WERI-Rb-1 (cell line): ENCODE measurements at regions not wholly inside any gene's neighbourhood (a gene's known extent, or its start where the extent isn't known, plus 50 kb on each side); places are given as distances from the start of the nearest gene placed in this dataset.
"Not testable (repeated sequence)": the region's sequence is repeated elsewhere in the genome, so short reads cannot be mapped to it uniquely, and the experiment has no call there.

Experiments used
- DNase-seq: peaks from one replicate; pipeline ENCODE4 v3.0.0-alpha.2; 2020
- H3K27ac ChIP-seq: fragments of 250-450 bp; sonication (Bioruptor Pico); 2 replicates; pipeline ENCODE4 v1.5.1; 2020; ENCODE audit warnings: mild to moderate bottlenecking, moderate library complexity
- H3K27me3 ChIP-seq: fragments of 250-450 bp; sonication (Bioruptor Pico); 2 replicates; pipeline ENCODE4 v1.5.1; 2021; ENCODE audit warnings: mild to moderate bottlenecking, low read depth, moderate library complexity; ENCODE audit not compliant: insufficient read depth, severe bottlenecking
- H3K36me3 ChIP-seq: fragments of 250-450 bp; sonication (Bioruptor Pico); 2 replicates; pipeline ENCODE4 v1.5.1; 2020; ENCODE audit warnings: mild to moderate bottlenecking, moderate library complexity
- H3K4me3 ChIP-seq: 2 replicates; pipeline ENCODE4 v1.5.1; 2011; ENCODE audit warnings: low read depth, mild to moderate bottlenecking, control low read depth, low read length
- H3K9me3 ChIP-seq: fragments of 250-450 bp; sonication (Bioruptor Pico); 2 replicates; pipeline ENCODE4 v1.5.1; 2021; ENCODE audit warnings: mild to moderate bottlenecking, moderate library complexity; ENCODE audit not compliant: severe bottlenecking
- TF ChIP-seq, protein P1 (sequence below): IDR thresholded peaks from 2 replicates; pipeline ENCODE4 v1.5.1; 2011; ENCODE audit warnings: low read depth, mild to moderate bottlenecking, control low read depth, inconsistent platforms, low read length

DNA sequence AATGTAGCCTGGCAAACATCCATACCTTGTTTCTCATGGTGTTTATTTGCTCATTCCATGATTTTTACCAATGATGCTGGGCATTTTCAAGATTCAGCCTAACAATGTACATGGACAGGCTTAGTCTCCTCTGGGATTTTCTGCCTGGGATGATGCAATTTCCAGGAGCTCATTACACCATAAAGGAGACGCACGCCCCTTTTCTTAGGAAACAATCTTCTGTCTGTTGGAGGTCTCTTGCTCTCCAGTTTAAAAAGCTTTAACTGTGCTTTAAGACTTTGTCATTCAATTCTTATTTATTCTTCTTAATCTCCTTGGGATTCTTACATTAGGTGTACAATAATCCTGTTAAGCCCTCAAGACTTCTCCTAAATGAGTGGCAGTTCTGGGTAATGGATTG lies 150.3 kb upstream of the NRP1 start:
- TF ChIP-seq, protein P1, sequence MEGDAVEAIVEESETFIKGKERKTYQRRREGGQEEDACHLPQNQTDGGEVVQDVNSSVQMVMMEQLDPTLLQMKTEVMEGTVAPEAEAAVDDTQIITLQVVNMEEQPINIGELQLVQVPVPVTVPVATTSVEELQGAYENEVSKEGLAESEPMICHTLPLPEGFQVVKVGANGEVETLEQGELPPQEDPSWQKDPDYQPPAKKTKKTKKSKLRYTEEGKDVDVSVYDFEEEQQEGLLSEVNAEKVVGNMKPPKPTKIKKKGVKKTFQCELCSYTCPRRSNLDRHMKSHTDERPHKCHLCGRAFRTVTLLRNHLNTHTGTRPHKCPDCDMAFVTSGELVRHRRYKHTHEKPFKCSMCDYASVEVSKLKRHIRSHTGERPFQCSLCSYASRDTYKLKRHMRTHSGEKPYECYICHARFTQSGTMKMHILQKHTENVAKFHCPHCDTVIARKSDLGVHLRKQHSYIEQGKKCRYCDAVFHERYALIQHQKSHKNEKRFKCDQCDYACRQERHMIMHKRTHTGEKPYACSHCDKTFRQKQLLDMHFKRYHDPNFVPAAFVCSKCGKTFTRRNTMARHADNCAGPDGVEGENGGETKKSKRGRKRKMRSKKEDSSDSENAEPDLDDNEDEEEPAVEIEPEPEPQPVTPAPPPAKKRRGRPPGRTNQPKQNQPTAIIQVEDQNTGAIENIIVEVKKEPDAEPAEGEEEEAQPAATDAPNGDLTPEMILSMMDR = no peak
- Histone ChIP-seq H3K27me3 (no peaks in the 10 kb centered on the region), H3K27ac (no peak overlapping the region), H3K36me3 (no peaks in the 10 kb centered on the region), H3K4me3 (no peak overlapping the region), H3K9me3 (no peaks in the 10 kb centered on the region)
- DNase-seq = no peak

DNA sequence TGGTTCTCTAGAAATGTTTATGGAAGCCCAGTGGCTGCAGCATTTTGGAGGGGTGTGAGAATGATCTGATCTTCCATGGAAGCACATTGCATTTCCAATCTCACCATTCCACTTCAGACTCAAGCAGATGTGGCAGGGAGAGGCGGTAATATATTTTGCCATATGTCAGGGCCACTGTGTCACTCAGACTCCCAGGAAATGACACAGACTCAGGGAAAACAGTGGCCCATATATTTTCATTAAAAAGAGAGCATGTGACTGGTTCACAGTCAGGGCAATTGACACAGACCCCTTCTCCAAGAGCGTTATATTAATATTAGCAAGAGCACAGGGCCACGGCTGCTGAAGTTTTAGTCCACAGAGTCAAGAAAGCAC lies 149.3 kb upstream of the NRP1 start:
- H3K36me3 ChIP-seq = no peaks in the 10 kb centered on the region
- TF ChIP-seq, protein P1 = no peak
- no peaks in the 10 kb centered on the region for H3K9me3 ChIP-seq
- no peak for DNase-seq
- no peak overlapping the region for H3K4me3 ChIP-seq
- H3K27me3 ChIP-seq = no peaks in the 10 kb centered on the region
- H3K27ac ChIP-seq = no peak overlapping the region

DNA sequence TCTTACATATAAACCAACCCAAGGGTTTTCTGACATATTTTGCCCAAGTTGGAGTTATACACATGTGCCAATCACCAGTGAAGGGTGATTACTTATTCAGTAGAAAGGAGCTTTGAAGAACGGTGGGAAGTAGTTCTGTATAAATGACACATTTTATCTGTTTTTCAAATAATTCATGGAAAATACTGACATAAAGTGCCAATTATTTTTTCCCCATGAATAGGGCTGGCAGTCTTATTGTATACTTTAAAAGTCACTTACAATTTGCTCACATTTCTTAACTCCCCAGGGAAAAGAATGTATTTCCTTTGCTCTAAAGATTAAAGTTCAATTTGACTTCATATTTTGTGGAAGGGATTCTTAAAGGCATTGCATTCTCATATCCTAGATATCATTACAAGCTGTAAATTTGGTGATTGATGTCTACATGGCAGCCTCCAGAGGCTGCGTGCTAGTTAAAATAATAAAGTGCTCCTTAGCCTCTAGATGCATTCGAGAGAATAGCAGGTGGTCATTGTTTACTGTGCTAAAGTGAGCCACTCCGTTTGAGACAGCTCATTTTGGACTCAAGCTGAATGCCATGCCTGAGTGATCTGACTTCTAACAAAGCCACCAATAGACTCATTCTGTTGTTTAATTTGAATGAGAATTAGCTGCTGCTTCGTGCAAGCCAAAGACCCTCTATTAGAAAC lies 148.8 kb upstream of the NRP1 start:
- TF ChIP-seq, protein P1 = no peak
- no peak for DNase-seq
- H3K27ac ChIP-seq = no peak overlapping the region
- no peak overlapping the region for H3K4me3 ChIP-seq
- no peaks in the 10 kb centered on the region for H3K9me3 ChIP-seq
- no peaks in the 10 kb centered on the region for H3K36me3 ChIP-seq
- H3K27me3 ChIP-seq = no peaks in the 10 kb centered on the region

DNA sequence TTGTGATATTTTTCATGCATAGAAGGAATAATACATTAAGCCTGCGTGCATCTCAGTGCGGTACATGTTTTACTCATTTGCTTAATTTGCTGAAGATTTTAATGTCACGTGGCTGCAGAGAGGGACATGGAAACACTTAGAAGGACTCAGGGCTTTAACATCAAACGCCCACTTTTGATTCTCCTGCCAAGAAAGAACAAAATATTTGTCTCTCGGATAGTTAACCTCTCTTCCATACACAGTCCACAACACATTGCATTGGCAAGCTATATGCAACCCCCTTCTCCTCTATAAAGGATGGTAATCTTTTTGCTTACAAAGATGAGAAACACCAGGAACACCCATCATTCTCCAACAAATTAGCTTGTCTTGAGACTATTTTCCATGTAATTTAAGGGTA lies 148.0 kb upstream of the NRP1 start:
- TF ChIP-seq, protein P1 = no peak

DNA sequence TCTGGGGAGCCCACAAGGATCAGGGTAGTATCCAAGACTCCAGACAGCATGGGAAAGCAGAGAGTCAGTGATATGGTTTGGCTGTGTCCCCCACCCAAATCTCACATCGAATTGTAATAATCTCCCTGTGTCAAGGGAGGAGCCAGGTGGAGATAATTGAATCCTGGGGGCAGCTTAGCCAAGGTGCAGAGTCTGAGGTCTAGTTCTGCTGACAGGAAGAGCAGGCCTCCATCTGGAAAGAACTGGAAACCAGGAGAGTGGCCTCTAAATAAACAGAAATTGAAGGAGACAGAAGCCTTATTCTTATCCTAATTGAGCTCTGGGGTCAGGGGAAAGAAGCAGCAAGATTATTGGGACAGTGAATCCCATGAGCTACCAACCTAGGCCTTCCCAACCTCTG lies 146.7 kb upstream of the NRP1 start:
- Histone ChIP-seq H3K27me3 (no peaks in the 10 kb centered on the region), H3K27ac (no peak overlapping the region), H3K36me3 (no peaks in the 10 kb centered on the region), H3K4me3 (no peak overlapping the region), H3K9me3 (no peaks in the 10 kb centered on the region)
- DNase-seq = no peak
- TF ChIP-seq, protein P1 = no peak

More for the DNA sequence above, 148.0 kb upstream of the NRP1 start:
- Histone ChIP-seq H3K9me3 (no peaks in the 10 kb centered on the region), H3K36me3 (no peaks in the 10 kb centered on the region), H3K4me3 (no peak overlapping the region), H3K27me3 (no peaks in the 10 kb centered on the region), H3K27ac (no peak overlapping the region)
- DNase-seq = no peak

DNA sequence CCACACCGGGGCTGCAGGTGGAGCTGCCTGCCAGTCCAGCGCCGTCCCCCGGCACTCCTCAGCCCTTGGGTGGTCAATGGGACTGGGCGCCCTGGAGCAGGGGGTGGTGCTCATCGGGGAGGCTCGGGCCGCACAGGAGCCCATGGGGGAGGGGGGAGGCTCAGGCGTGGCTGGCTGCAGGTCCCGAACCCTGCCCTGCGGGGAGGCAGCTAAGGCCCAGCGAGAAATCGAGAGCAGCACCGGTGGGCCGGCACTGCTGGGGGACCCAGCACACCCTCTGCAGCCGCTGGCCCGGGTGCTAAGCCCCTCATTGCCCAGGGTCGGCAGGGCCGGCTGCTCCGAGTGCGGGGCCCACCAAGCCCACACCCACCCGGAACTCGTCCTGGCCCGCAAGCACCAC lies 145.9 kb upstream of the NRP1 start:
- not testable (repeated sequence) for DNase-seq, H3K9me3 ChIP-seq, H3K36me3 ChIP-seq, H3K27ac ChIP-seq, H3K27me3 ChIP-seq, H3K4me3 ChIP-seq
